ENCODE measurements at regions not wholly inside any gene's neighbourhood (a gene's known extent, or its start where the extent isn't known, plus 50 kb on each side); places are given as distances from the start of the nearest gene placed in this dataset.
"Not testable (repeated sequence)": the region's sequence is repeated elsewhere in the genome, so short reads cannot be mapped to it uniquely, and the experiment has no call there.

DNA sequence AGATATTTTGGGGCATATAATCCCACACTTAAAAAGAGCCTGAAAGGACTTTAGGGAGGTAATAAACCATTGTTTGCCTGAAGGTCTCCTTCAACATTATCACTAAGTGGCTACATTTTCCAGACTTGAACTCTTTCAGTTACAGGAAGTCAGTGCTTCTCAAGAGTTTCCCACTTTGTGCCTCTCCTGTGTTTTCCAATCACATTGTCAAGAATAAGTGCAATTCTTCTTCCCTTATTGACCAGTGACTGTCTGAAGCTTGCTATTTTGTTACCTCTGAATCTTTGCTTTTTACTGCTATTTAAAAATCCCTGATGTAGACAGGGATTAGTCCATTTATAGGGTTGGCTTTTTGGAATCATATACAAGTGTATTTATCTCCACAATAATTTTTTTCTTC lies 346.7 kb upstream of the ANKRD30A start:
- H3K27ac ChIP-seq = no peak overlapping the region
- H3K4me1 ChIP-seq = peaks cover 0 to 7% (median 0%) of the 10 kb centered on the region in 12 donors
- intact Hi-C loops (cut with DNase I) = loop anchor here in 9 of 10 donors (1.0 to 10.0 kb wide), 5 partner anchors 1142 to 1544 kb away; no protein-coding TSS in a partner anchor
- no peak for ATAC-seq
- H3K4me3 ChIP-seq = no peak overlapping the region
- no peaks in the 10 kb centered on the region for H3K27me3 ChIP-seq
- no peaks in the 10 kb centered on the region for H3K9me3 ChIP-seq
- H3K36me3 ChIP-seq = no peaks in the 10 kb centered on the region
- no peak for TF ChIP-seq POLR2A (IDR thresholded peaks at IDR 0.05)
- TF ChIP-seq, protein P1, sequence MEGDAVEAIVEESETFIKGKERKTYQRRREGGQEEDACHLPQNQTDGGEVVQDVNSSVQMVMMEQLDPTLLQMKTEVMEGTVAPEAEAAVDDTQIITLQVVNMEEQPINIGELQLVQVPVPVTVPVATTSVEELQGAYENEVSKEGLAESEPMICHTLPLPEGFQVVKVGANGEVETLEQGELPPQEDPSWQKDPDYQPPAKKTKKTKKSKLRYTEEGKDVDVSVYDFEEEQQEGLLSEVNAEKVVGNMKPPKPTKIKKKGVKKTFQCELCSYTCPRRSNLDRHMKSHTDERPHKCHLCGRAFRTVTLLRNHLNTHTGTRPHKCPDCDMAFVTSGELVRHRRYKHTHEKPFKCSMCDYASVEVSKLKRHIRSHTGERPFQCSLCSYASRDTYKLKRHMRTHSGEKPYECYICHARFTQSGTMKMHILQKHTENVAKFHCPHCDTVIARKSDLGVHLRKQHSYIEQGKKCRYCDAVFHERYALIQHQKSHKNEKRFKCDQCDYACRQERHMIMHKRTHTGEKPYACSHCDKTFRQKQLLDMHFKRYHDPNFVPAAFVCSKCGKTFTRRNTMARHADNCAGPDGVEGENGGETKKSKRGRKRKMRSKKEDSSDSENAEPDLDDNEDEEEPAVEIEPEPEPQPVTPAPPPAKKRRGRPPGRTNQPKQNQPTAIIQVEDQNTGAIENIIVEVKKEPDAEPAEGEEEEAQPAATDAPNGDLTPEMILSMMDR (IDR thresholded peaks at IDR 0.05) = no peak
- DNase-seq = no peak

- intact Hi-C loops (cut with DNase I) = loop anchor here in 1 of 10 donors (10.0 kb wide), 1 partner anchor 1539 kb away; no protein-coding TSS in a partner anchor
- H3K36me3 ChIP-seq = no peaks in the 10 kb centered on the region
- TF ChIP-seq POLR2A (IDR thresholded peaks at IDR 0.05) = no peak
- TF ChIP-seq, protein P1 (IDR thresholded peaks at IDR 0.05) = no peak
Measured at GRCh38 chr10:36773652-36774051, 351.7 kb upstream of the ANKRD30A start.

DNA sequence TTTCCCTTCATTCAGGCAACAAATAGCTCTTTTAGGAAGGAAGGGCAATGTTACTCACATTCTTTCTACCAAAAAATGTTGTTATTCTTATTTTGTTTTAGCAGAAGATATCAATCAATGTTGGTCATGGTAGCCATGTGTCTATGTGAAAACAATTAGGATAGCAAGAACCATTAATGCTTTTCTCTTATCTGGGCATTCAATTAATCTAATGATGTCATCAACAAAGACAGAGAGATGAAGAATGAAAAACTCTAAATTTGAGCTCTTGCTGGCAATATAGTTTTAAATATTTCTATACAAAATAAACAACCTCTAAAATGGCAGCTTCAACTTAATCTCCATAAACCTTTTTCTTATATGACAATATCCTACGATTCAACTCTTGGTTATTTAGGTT lies 353.7 kb upstream of the ANKRD30A start:
- DNase-seq (no peak), ATAC-seq (no peak)
- no peaks in the 10 kb centered on the region for H3K36me3 ChIP-seq
- no peak overlapping the region for H3K4me3 ChIP-seq
- H3K27ac ChIP-seq = no peak overlapping the region
- TF ChIP-seq POLR2A (IDR thresholded peaks at IDR 0.05) = no peak
- TF ChIP-seq, protein P1 (IDR thresholded peaks at IDR 0.05) = no peak
- H3K27me3 ChIP-seq = no peaks in the 10 kb centered on the region
- WGBS, 4 donors = 69 to 93% (median 88%) methylated on average over 1 of the region's 1 CpG
- no peaks in the 10 kb centered on the region for H3K9me3 ChIP-seq
- intact Hi-C loops (cut with DNase I) = loop anchor here in 1 of 10 donors (10.0 kb wide), 1 partner anchor 1537 kb away; no protein-coding TSS in a partner anchor
- no peaks in the 10 kb centered on the region for H3K4me1 ChIP-seq

More at GRCh38 chr10:36773652-36774051, 351.7 kb upstream of the ANKRD30A start:
- no peak overlapping the region for H3K27ac ChIP-seq
- 89 to 97% (median 92%) methylated on average over 2 of the region's 2 CpGs for WGBS, 4 donors
- H3K4me3 ChIP-seq = no peak overlapping the region
- no peaks in the 10 kb centered on the region for H3K27me3 ChIP-seq
- no peak for ATAC-seq
- no peak for DNase-seq
- H3K4me1 ChIP-seq = peaks cover 0 to 3% (median 0%) of the 10 kb centered on the region in 12 donors
- no peaks in the 10 kb centered on the region for H3K9me3 ChIP-seq

- not testable (repeated sequence) for H3K27ac ChIP-seq, DNase-seq, H3K9me3 ChIP-seq, H3K4me3 ChIP-seq, H3K27me3 ChIP-seq, ATAC-seq, H3K36me3 ChIP-seq
- peaks cover 0 to 12% (median 0%) of the 10 kb centered on the region in 12 donors for H3K4me1 ChIP-seq
- 82 to 98% (median 95%) methylated on average over 7 of the region's 7 CpGs for WGBS, 4 donors
- intact Hi-C loops (cut with DNase I) = loop anchor here in 1 of 10 donors (10.0 kb wide), 1 partner anchor 1535 kb away; no protein-coding TSS in a partner anchor
Measured at GRCh38 chr10:36769741-36770140, 355.7 kb upstream of the ANKRD30A start.

GRCh38 chr10:36766940-36767339 lies 358.5 kb upstream of the ANKRD30A start:
- peaks cover 0 to 12% (median 0%) of the 10 kb centered on the region in 12 donors for H3K4me1 ChIP-seq
- intact Hi-C loops (cut with DNase I) = no loop called here
- H3K4me3 ChIP-seq = no peak overlapping the region
- no peaks in the 10 kb centered on the region for H3K9me3 ChIP-seq
- H3K27ac ChIP-seq = no peak overlapping the region
- TF ChIP-seq, protein P1 (IDR thresholded peaks at IDR 0.05) = no peak
- no peak for TF ChIP-seq POLR2A (IDR thresholded peaks at IDR 0.05)
- DNase-seq (no peak), ATAC-seq (no peak)
- H3K36me3 ChIP-seq = no peaks in the 10 kb centered on the region
- no peaks in the 10 kb centered on the region for H3K27me3 ChIP-seq
- WGBS, 4 donors = 62 to 79% (median 77%) methylated on average over 3 of the region's 3 CpGs
